Prostate gland (tissue), 2 donors: ENCODE measurements at regions not wholly inside any gene's neighbourhood (a gene's known extent, or its start where the extent isn't known, plus 50 kb on each side); places are given as distances from the start of the nearest gene placed in this dataset.

ENCODE experiments used
- DNase-seq: peaks from one replicate; pipeline ENCODE4 v3.0.0-alpha.2; 2019; ENCODE audit warnings: low spot score
- H3K27ac ChIP-seq, 2 donors: fragments of 200-600 bp; sonication (generic); 2 replicates each; pipeline ENCODE4 v1.5.1; 2017 to 2019
- H3K27me3 ChIP-seq: fragments of 200-600 bp; sonication (generic); replicated peaks from 2 replicates; pipeline ENCODE4 v1.5.1; 2019; ENCODE audit not compliant: insufficient read depth
- H3K36me3 ChIP-seq, 2 donors: fragments of 200-600 bp; sonication (generic); 1 replicate in 1 of 2; 2 replicates in 1 of 2; pipeline versions ENCODE4 v1.5.1 to v1.8.1; 2017 to 2019
- H3K4me1 ChIP-seq: fragments of 200-600 bp; sonication (generic); replicated peaks from 2 replicates; pipeline ENCODE4 v1.5.1; 2019
- H3K4me3 ChIP-seq, 2 donors: fragments of 200-600 bp; sonication (generic); 2 replicates each; pipeline ENCODE4 v1.5.1; 2017 to 2019
- H3K9me3 ChIP-seq: fragments of 200-600 bp; sonication (generic); 2 replicates; pipeline ENCODE4 v1.5.1; 2017
- POLR2A ChIP-seq: fragments of 450-650 bp; IDR thresholded peaks from one replicate; pipeline ENCODE4 v1.6.1; 2016; ENCODE audit warnings: antibody characterized with exemption, mild to moderate bottlenecking
- POLR2AphosphoS5 ChIP-seq: sonication (generic); formaldehyde crosslinking; IDR thresholded peaks from one replicate; pipeline ENCODE4 v1.6.1; 2017; ENCODE audit warnings: antibody characterized with exemption
- WGBS: methylation state at CpG from one replicate; pipeline ENCODE4 v1.1.5; 2018; 5-methylcytosine and 5-hydroxymethylcytosine counted together
- intact Hi-C: fragments of 100-400 bp; cut with DNase I; formaldehyde crosslinking; loops from one replicate; pipeline ENCODE4 v1.14.2; 2022
- TF ChIP-seq, protein P1 (sequence below), 4 experiments: fragments of 200-600 bp in 2 of 4; fragments of 450-650 bp in 2 of 4; sonication (generic) in 2 of 4; IDR thresholded peaks; 1 replicate in 3 of 4; 2 replicates in 1 of 4; pipeline ENCODE4 v1.5.1; 2016 to 2019; ENCODE audit warnings: antibody characterized with exemption in 4 of 4, mild to moderate bottlenecking in 2 of 4, moderate library complexity in 2 of 4

DNA sequence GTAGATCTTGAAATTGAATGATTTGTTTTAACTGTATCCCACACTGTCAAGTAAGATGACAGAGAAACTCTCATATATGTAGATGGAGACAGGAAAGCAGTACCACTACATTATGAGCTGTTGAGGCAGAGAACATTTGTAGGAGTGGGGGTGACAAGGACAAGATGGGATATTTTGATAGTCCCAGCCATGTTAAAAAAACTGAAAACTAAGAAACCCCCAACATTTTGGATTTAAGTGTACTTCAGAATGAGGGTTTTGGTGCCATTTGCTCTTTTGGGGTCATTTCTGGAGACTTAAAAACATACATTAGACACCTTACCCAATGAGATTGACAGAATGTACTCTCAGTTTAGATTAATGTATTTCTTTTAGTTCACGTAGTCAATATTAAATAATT is 149.9 kb upstream of the SLC4A4 start:
- intact Hi-C loops: no loop called here
- Histone ChIP-seq H3K4me1 (no peaks in the 10 kb centered on the region), H3K27me3 (no peaks in the 10 kb centered on the region), H3K4me3 (peak overlapping the region in 1 of 2 donors; percentile 69), H3K9me3 (no peaks in the 10 kb centered on the region), H3K27ac (peak overlapping the region; percentile 61 to 72), H3K36me3 (no peaks in the 10 kb centered on the region)
- WGBS: 65% methylated on average over 1 of the region's 1 CpG
- DNase-seq: no peak
- TF ChIP-seq POLR2AphosphoS5 (no peak), POLR2A (no peak)
- TF ChIP-seq, protein P1, sequence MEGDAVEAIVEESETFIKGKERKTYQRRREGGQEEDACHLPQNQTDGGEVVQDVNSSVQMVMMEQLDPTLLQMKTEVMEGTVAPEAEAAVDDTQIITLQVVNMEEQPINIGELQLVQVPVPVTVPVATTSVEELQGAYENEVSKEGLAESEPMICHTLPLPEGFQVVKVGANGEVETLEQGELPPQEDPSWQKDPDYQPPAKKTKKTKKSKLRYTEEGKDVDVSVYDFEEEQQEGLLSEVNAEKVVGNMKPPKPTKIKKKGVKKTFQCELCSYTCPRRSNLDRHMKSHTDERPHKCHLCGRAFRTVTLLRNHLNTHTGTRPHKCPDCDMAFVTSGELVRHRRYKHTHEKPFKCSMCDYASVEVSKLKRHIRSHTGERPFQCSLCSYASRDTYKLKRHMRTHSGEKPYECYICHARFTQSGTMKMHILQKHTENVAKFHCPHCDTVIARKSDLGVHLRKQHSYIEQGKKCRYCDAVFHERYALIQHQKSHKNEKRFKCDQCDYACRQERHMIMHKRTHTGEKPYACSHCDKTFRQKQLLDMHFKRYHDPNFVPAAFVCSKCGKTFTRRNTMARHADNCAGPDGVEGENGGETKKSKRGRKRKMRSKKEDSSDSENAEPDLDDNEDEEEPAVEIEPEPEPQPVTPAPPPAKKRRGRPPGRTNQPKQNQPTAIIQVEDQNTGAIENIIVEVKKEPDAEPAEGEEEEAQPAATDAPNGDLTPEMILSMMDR (IDR thresholded peaks at IDR 0.05): no peak

DNA sequence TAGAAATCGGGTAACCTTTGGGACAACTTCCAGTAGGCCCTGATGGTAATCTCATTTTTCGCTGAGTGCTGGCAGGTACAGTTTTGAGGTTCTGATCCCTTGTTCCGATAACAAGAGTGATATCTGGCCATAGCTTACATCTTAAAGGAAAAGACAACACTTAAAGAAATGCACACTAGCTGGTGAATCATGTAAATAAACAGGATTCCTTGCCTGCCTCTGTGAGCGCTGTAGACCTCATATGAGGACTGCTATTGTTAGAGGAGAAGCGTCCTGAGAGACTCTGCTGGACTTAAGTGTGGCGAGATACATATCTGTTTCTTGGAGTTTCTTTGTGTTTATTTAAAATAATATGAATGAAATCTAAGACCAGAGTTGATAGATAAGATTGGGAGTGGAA is 149.3 kb upstream of the SLC4A4 start:
- H3K27ac ChIP-seq: peak overlapping the region in 1 of 2 donors; percentile 72
- intact Hi-C loops: no loop called here
- no peaks in the 10 kb centered on the region for H3K27me3 ChIP-seq
- H3K9me3 ChIP-seq: no peaks in the 10 kb centered on the region
- no peaks in the 10 kb centered on the region for H3K4me1 ChIP-seq
- H3K4me3 ChIP-seq: no peak overlapping the region
- 43% methylated on average over 6 of the region's 6 CpGs for WGBS
- TF ChIP-seq, protein P1 (IDR thresholded peaks at IDR 0.05): no peak
- TF ChIP-seq POLR2AphosphoS5: peak; percentile 23
- DNase-seq: peak; percentile 12
- no peaks in the 10 kb centered on the region for H3K36me3 ChIP-seq

DNA sequence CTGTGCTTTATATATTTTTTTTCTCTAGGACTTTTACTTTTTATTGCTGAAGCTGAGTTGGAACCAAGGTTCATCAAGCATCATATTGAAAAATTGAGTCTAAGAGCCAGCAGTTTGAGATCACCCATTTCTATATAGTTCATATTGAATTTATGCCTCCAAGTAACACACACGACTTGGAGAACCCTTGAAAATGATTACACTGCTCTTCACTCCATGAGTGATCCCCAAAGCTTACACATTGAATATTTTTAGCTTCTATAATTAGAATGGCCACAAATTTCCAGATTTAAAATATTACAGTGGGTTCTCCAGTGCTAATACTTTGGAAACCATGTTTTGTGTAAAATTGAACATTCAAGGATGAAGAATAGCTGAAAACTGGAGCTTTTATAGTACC is 144.4 kb upstream of the SLC4A4 start:
- H3K27me3 ChIP-seq: no peaks in the 10 kb centered on the region
- intact Hi-C loops: no loop called here
- WGBS: 93% methylated on average over 1 of the region's 1 CpG
- DNase-seq: no peak
- no peak overlapping the region for H3K4me3 ChIP-seq
- no peaks in the 10 kb centered on the region for H3K4me1 ChIP-seq
- TF ChIP-seq POLR2AphosphoS5 (no peak), POLR2A (no peak)
- TF ChIP-seq, protein P1 (IDR thresholded peaks at IDR 0.05): no peak
- H3K36me3 ChIP-seq: no peaks in the 10 kb centered on the region
- H3K9me3 ChIP-seq: no peaks in the 10 kb centered on the region
- H3K27ac ChIP-seq: no peak overlapping the region

GRCh38 chr4:71195924-71196323 is 142.9 kb upstream of the SLC4A4 start:
- 73% methylated on average over 4 of the region's 4 CpGs for WGBS
- TF ChIP-seq POLR2A (no peak), POLR2AphosphoS5 (no peak)
- TF ChIP-seq, protein P1 (IDR thresholded peaks at IDR 0.05): no peak

GRCh38 chr4:71198958-71199357 is 139.9 kb upstream of the SLC4A4 start:
- Histone ChIP-seq H3K27ac (no peak overlapping the region), H3K9me3 (no peaks in the 10 kb centered on the region), H3K4me3 (no peak overlapping the region), H3K27me3 (no peaks in the 10 kb centered on the region), H3K36me3 (no peaks in the 10 kb centered on the region), H3K4me1 (no peaks in the 10 kb centered on the region)
- 36% methylated on average over 2 of the region's 2 CpGs for WGBS
- DNase-seq: no peak
- intact Hi-C loops: no loop called here
- TF ChIP-seq POLR2AphosphoS5: no peak
- TF ChIP-seq, protein P1 (IDR thresholded peaks at IDR 0.05): no peak
- no peak for TF ChIP-seq POLR2A

More at GRCh38 chr4:71195924-71196323, 142.9 kb upstream of the SLC4A4 start:
- no peaks in the 10 kb centered on the region for H3K4me1 ChIP-seq
- H3K9me3 ChIP-seq: no peaks in the 10 kb centered on the region
- intact Hi-C loops: no loop called here
- H3K27ac ChIP-seq: no peak overlapping the region
- no peaks in the 10 kb centered on the region for H3K27me3 ChIP-seq
- no peak for DNase-seq
- H3K4me3 ChIP-seq: no peak overlapping the region
- no peaks in the 10 kb centered on the region for H3K36me3 ChIP-seq
